Right hindlimb (tissue), 1 donor: ENCODE measurements at regions not wholly inside any gene's neighbourhood (a gene's known extent, or its start where the extent isn't known, plus 50 kb on each side); places are given as distances from the start of the nearest gene placed in this dataset.

Source experiments
- DNase-seq: peaks from one replicate; pipeline ENCODE4 v3.0.0-alpha.2; 2018

GRCh38 chr4:162457071-162457865, 293.5 kb upstream of the FSTL5 start:
- no peak for DNase-seq

GRCh38 chr4:162456106-162456505, 292.3 kb upstream of the FSTL5 start:
- no peak for DNase-seq

GRCh38 chr4:162450531-162451035, 286.8 kb upstream of the FSTL5 start:
- DNase-seq: no peak

- no peak for DNase-seq
These were observed 279.7 kb upstream of the FSTL5 start for GRCh38 chr4:162443510-162443909.

- DNase-seq: no peak
These were observed 278.3 kb upstream of the FSTL5 start for GRCh38 chr4:162442128-162442527.

GRCh38 chr4:162422312-162422711, 258.5 kb upstream of the FSTL5 start:
- no peak for DNase-seq

GRCh38 chr4:162410854-162411253, 247.1 kb upstream of the FSTL5 start:
- no peak for DNase-seq

- no peak for DNase-seq
These were observed 245.2 kb upstream of the FSTL5 start for GRCh38 chr4:162409048-162409447.

- DNase-seq: no peak
These were observed 244.5 kb upstream of the FSTL5 start for GRCh38 chr4:162408309-162408708.

GRCh38 chr4:162406637-162407365, 243.0 kb upstream of the FSTL5 start:
- no peak for DNase-seq

- DNase-seq: no peak
These were observed 240.1 kb upstream of the FSTL5 start for GRCh38 chr4:162403932-162404331.

- DNase-seq: no peak
These were observed 239.6 kb upstream of the FSTL5 start for GRCh38 chr4:162403419-162403818.

GRCh38 chr4:162401021-162401420, 237.2 kb upstream of the FSTL5 start:
- DNase-seq: no peak

GRCh38 chr4:162392946-162393345, 229.1 kb upstream of the FSTL5 start:
- DNase-seq: no peak

- no peak for DNase-seq
These were observed 202.3 kb upstream of the FSTL5 start for GRCh38 chr4:162366146-162366545.

- no peak for DNase-seq
These were observed 200.9 kb upstream of the FSTL5 start for GRCh38 chr4:162364651-162365050.

- DNase-seq: no peak
These were observed 196.8 kb upstream of the FSTL5 start for GRCh38 chr4:162360369-162361149.

GRCh38 chr4:162356181-162356580, 192.4 kb upstream of the FSTL5 start:
- no peak for DNase-seq

GRCh38 chr4:162352580-162353107, 188.8 kb upstream of the FSTL5 start:
- DNase-seq: no peak

GRCh38 chr4:162350331-162350730, 186.5 kb upstream of the FSTL5 start:
- DNase-seq: no peak

- DNase-seq: no peak
These were observed 185.6 kb upstream of the FSTL5 start for GRCh38 chr4:162349395-162349794.

GRCh38 chr4:162347842-162348213, 184.0 kb upstream of the FSTL5 start:
- DNase-seq: no peak
